ENCODE measurements at regions not wholly inside any gene's neighbourhood (a gene's known extent, or its start where the extent isn't known, plus 50 kb on each side); places are given as distances from the start of the nearest gene placed in this dataset.

DNA sequence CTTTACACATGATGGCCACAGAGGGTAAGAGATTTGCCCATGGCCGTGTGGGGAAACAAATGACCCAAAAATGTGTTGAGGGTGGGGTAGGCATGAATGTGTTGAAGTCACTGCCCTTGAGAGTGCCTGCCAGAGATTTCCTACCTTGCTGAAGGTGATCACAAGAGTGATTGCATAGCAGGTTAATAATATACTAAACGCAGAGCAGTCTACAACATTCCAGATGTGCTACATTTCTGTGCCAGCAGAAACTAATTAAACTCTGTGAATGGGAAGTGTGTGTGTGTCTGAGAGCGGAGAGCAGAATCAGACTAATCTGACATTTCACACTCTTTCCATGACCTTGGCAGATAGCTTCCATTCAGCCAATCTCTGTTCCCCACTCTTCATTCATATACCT, 93.3 kb upstream of the CD53 start:
- DNase-seq (ENCODE audit: low read depth), result no peak
- no peak overlapping the region for H3K4me3 ChIP-seq (replicated peaks; ENCODE audit: low read depth, low read length)
- TF ChIP-seq, protein P1, sequence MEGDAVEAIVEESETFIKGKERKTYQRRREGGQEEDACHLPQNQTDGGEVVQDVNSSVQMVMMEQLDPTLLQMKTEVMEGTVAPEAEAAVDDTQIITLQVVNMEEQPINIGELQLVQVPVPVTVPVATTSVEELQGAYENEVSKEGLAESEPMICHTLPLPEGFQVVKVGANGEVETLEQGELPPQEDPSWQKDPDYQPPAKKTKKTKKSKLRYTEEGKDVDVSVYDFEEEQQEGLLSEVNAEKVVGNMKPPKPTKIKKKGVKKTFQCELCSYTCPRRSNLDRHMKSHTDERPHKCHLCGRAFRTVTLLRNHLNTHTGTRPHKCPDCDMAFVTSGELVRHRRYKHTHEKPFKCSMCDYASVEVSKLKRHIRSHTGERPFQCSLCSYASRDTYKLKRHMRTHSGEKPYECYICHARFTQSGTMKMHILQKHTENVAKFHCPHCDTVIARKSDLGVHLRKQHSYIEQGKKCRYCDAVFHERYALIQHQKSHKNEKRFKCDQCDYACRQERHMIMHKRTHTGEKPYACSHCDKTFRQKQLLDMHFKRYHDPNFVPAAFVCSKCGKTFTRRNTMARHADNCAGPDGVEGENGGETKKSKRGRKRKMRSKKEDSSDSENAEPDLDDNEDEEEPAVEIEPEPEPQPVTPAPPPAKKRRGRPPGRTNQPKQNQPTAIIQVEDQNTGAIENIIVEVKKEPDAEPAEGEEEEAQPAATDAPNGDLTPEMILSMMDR (IDR thresholded peaks at IDR 0.05; ENCODE audit: low read length, missing control alignments), result no peak

DNA sequence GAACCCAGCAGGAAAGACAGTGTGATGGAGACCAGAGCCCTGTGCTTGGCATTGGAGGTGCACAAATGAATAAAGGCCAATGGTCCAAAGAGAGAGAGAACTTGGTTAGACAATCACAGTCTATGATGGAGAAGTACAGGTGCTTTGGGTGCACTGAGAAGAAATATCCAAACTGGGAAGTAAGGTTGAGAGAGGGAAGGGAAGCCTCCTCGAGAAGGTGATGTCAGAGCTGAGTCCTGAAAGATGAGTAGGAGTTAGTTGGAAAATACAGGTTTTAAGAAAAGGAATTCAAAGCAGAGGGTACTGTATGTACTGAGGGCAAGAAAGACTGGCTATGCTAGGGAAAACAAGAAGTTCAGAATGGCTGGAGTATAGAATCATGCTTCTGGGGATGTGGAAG, 94.1 kb upstream of the CD53 start:
- TF ChIP-seq, protein P1 (IDR thresholded peaks at IDR 0.05; ENCODE audit: low read length, missing control alignments), result no peak
- DNase-seq (ENCODE audit: low read depth), result no peak
- H3K4me3 ChIP-seq (replicated peaks; ENCODE audit: low read depth, low read length), result no peak overlapping the region

DNA sequence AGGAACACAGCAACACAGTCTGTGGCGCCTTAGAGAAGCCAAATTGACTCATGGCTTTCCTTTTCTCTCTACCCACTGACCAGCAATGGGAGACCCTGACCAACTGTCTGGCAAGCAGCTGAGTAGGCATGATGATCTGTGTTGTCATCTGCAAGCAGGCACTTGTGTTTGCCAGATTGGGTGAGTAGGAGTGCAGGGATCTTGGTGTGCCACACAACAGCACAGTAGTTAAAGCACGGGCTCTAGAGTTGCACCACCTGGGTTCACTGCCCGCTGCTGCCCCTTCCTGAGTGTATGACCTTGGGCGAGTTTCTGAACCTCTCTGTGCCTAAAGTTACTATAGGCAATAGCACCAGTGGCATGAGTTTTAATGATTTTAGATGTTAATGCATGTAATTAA, 95.7 kb upstream of the CD53 start:
- no peak for DNase-seq (ENCODE audit: low read depth)
- no peak overlapping the region for H3K4me3 ChIP-seq (replicated peaks; ENCODE audit: low read depth, low read length)
- TF ChIP-seq, protein P1 (IDR thresholded peaks at IDR 0.05; ENCODE audit: low read length, missing control alignments), result no peak

DNA sequence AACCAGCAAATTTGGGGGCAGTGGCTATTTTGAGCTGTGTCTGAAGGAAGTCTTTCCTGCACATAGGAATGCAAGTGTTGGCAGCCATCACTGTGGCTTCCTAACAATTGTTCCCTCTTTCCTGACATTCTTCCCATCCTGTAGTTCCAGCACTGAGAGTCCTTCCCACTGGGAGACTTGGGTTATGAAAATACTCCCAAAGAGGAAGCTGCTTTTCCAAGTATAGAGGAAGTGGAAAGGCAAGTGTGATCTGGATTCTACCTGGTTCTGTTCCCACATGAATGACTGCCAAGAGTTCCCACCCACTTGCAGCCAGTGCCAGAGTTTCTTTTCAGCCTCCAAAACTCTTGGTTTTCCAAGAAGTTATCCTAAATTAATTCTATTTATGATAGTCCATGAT, 98.5 kb upstream of the CD53 start:
- TF ChIP-seq, protein P1 (IDR thresholded peaks at IDR 0.05; ENCODE audit: low read length, missing control alignments), result no peak
- DNase-seq (ENCODE audit: low read depth), result no peak
- no peak overlapping the region for H3K4me3 ChIP-seq (replicated peaks; ENCODE audit: low read depth, low read length)

DNA sequence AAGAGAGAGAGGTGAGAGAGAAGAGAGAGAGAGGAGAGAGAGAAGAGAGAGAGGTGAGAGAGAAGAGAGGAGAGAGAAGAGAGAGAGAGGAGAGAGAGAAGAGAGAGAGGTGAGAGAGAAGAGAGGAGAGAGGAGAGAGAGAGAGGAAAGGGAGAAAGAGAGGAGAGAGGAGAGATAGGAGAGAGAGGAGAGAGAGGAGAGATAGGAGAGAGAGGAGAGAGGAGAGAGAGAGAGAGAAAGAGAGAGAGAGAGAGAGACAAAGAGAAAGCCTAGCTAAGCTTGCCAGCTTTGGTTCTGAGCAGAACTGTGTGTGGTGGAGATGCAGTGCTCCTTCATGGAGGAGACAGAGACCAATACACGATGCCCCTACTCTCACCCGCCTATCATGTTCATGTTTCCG, 99.1 kb upstream of the KCNA3 start:
- H3K4me3 ChIP-seq (replicated peaks; ENCODE audit: low read depth, low read length), result no peak overlapping the region
- TF ChIP-seq, protein P1 (IDR thresholded peaks at IDR 0.05; ENCODE audit: low read length, missing control alignments), result no peak
- DNase-seq (ENCODE audit: low read depth), result no peak

DNA sequence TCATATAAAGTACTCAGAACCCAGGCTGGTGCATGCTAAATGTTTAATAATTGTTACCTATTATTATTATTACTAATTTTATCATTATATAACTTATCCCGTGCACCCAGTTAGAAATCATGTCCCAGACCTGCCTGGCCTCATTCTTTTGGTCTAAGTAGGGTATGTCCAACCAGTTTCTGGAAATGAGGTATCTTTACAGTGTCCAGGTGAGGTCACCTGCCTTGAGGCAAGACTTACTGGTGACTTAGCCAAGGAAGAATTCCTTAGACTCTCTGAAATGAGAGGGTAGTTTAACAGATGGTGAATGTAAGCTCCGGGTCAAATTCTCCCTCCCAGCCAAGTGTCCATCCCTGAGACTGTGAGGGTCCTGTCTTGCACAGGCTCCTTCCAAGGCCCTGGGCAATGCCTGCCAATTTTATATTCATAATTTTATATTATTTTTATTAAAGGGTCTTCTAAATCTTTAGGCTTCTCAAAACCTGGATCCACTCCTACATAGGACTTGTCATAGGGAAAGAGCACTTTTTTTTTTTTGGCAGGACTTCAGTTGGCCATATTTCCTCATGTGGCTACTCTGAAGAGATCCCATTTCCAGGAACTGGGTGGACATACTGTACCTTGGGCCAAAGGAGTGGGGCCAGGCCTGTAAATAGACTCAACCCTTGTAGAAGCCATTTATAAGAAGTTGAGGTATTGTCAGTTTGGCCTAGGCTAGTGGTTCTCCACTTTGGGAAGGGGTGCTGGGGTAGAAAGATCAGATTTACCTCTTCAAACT, 96.7 kb upstream of the KCNA3 start:
- TF ChIP-seq, protein P1 (IDR thresholded peaks at IDR 0.05; ENCODE audit: low read length, missing control alignments), result no peak
- no peak overlapping the region for H3K4me3 ChIP-seq (replicated peaks; ENCODE audit: low read depth, low read length)
- DNase-seq (ENCODE audit: low read depth), result no peak

DNA sequence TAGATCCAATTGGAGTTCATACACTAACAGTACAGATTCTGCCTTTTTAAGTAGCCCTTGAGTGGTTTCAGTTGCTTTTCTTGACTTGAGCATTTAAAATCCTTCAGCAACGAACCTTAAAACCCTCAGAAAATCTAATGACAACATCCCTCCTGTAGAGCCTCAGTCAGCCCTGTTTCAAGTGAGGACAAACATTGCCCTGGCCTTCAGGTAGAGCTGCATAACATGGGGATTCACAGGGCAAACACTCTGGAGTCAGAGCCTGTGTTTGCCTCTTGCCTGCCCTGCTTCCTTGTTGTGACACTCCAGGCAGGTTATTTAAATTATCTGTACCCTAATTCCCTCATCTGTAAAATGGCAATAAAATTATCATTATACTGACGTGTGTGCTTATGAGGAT, 96.1 kb upstream of the KCNA3 start:
- DNase-seq (ENCODE audit: low read depth), result no peak
- TF ChIP-seq, protein P1 (IDR thresholded peaks at IDR 0.05; ENCODE audit: low read length, missing control alignments), result no peak
- H3K4me3 ChIP-seq (replicated peaks; ENCODE audit: low read depth, low read length), result no peak overlapping the region

Measured in fibroblast of pulmonary artery (primary cell).